ENCODE measurements at regions not wholly inside any gene's neighbourhood (a gene's known extent, or its start where the extent isn't known, plus 50 kb on each side); places are given as distances from the start of the nearest gene placed in this dataset.

- H3K9me1 ChIP-seq (ENCODE audit: control insufficient read depth, insufficient read depth, low read length), result no peaks in the 10 kb centered on the region
- ChIA-PET CTCF (ENCODE audit: low intra/inter-chr PET ratio) (no interaction called here), POLR2A (interaction anchor here (0.7 kb wide), 1 partner anchor 248 kb away, joined by 3 read pairs; no protein-coding TSS in a partner anchor)
- H3K4me2 ChIP-seq (ENCODE audit: insufficient read depth, low read length), result no peak overlapping the region
- no peak for DNase-seq (ENCODE audit: extremely low read depth in 1 of 4, low spot score in 3 of 4)
- BruUV-seq (replicated peaks), result no TSS peak
- intact Hi-C loops (cut with micrococcal nuclease) (loop anchor here (5.0 kb wide), 1 partner anchor 48 kb away; no protein-coding TSS in a partner anchor), in situ Hi-C loops (cut with MboI) (no loop called here)
- H3K9me3 ChIP-seq (replicated peaks; ENCODE audit: control insufficient read depth, insufficient read depth, low read depth, low read length), result peaks cover 15% of the 10 kb centered on the region
- 72% methylated on average over 10 of the region's 10 CpGs for WGBS (ENCODE audit: insufficient coverage, low coverage, missing lambda C conversion rate)
- no peaks in the 10 kb centered on the region for H4K20me1 ChIP-seq (replicated peaks; ENCODE audit: control insufficient read depth, insufficient read depth, low read length)
- TF ChIP-seq MYNN (IDR thresholded peaks at IDR 0.05) (no peak), MYNN (CRISPR knock-in tag; IDR thresholded peaks at IDR 0.05) (no peak), VEZF1 (CRISPR knock-in tag; IDR thresholded peaks at IDR 0.05) (no peak), PBX2 (CRISPR knock-in tag; IDR thresholded peaks at IDR 0.05; ENCODE audit: low read depth) (no peak), PBX2 (tag; conservative IDR thresholded peaks at IDR 0.05; ENCODE audit: low read depth) (no peak), ZNF583 (CRISPR knock-in tag; IDR thresholded peaks at IDR 0.05) (0 out of 2 replicates have a peak, but pooled peaks have one; percentile 29), ZFP91 (CRISPR knock-in tag; IDR thresholded peaks at IDR 0.05) (0 out of 2 replicates have a peak, but pooled peaks have one; percentile 22), KDM5B (IDR thresholded peaks at IDR 0.05; ENCODE audit: insufficient replicate concordance, low read depth, low read length) (no peak), SIX5 (IDR thresholded peaks at IDR 0.05; ENCODE audit: borderline replicate concordance in 1 of 2, insufficient read depth in 1 of 2, low read depth in 1 of 2, low read length in 2 of 2) (no peak), NFIC (IDR thresholded peaks at IDR 0.05) (peak; percentile 62), HDAC8 (tag; IDR thresholded peaks at IDR 0.05) (no peak), EP400 (IDR thresholded peaks at IDR 0.05) (no peak), NR0B1 (IDR thresholded peaks at IDR 0.05; ENCODE audit: partially characterized antibody) (no peak), RAD51 (IDR thresholded peaks at IDR 0.05; ENCODE audit: borderline replicate concordance, low read depth) (no peak)
- H2AFZ ChIP-seq (ENCODE audit: low read depth, low read length), result no peak overlapping the region
- no peak for ATAC-seq
- peaks cover 68 to 76% of the 10 kb centered on the region in 2 experiments for H3K4me1 ChIP-seq (replicated peaks in 1 of 2; ENCODE audit: control insufficient read depth in 2 of 2, insufficient read depth in 2 of 2, low read length in 2 of 2)
- H3K27me3 ChIP-seq (ENCODE audit: control insufficient read depth in 2 of 2, insufficient read depth in 2 of 2, low read length in 2 of 2), result no peaks in the 10 kb centered on the region
- no peak for FAIRE-seq
- no peak overlapping the region for H3K4me3 ChIP-seq
- H3K27ac ChIP-seq (ENCODE audit: extremely low read depth, low read depth, low read length), result no peak overlapping the region; the same call in 2 of the 3 replicates
- H3K79me2 ChIP-seq (ENCODE audit: control insufficient read depth, insufficient read depth, low read length), result no peaks in the 10 kb centered on the region
- H3K9ac ChIP-seq (ENCODE audit: insufficient read depth in 1 of 2, low read depth in 2 of 2, low read length in 2 of 2), result no peak overlapping the region
- no peaks in the 10 kb centered on the region; the same call in 2 of the 3 replicates for H3K36me3 ChIP-seq (ENCODE audit: control insufficient read depth, insufficient read depth, low read length)
Measured at GRCh38 chr6:44060612-44061374, 66.5 kb downstream of the MRPL14 start.

All from K562 (cell line).